COLO668 (cell line): ENCODE measurements at regions not wholly inside any gene's neighbourhood (a gene's known extent, or its start where the extent isn't known, plus 50 kb on each side); places are given as distances from the start of the nearest gene placed in this dataset.

ENCODE experiments used
- DNase-seq: peaks from one replicate; lab custom pipeline; 2025; ENCODE audit not compliant: unreplicated experiment; lab: John Stamatoyannopoulos, UW

GRCh38 chr4:135605076-135605475 lies 1403.5 kb upstream of the PABPC4L start:
- DNase-seq, result no peak

- DNase-seq, result no peak
These were observed 1402.9 kb upstream of the PABPC4L start for GRCh38 chr4:135604531-135604930.

- no peak for DNase-seq
These were observed 1399.8 kb upstream of the PABPC4L start for GRCh38 chr4:135601351-135601750.

- no peak for DNase-seq
These were observed 1396.6 kb upstream of the PABPC4L start for GRCh38 chr4:135598151-135598550.

- no peak for DNase-seq
These were observed 1392.9 kb upstream of the PABPC4L start for GRCh38 chr4:135594521-135594920.

GRCh38 chr4:135575041-135575440 lies 1373.5 kb upstream of the PABPC4L start:
- no peak for DNase-seq

GRCh38 chr4:135573251-135573650 lies 1371.7 kb upstream of the PABPC4L start:
- no peak for DNase-seq

- DNase-seq, result no peak
These were observed 1362.5 kb upstream of the PABPC4L start for GRCh38 chr4:135564090-135564489.

- no peak for DNase-seq
These were observed 1351.6 kb upstream of the PABPC4L start for GRCh38 chr4:135553213-135553612.

- no peak for DNase-seq
These were observed 1350.5 kb upstream of the PABPC4L start for GRCh38 chr4:135552131-135552530.

- no peak for DNase-seq
These were observed 1347.1 kb upstream of the PABPC4L start for GRCh38 chr4:135548711-135549110.

- no peak for DNase-seq
These were observed 1344.2 kb upstream of the PABPC4L start for GRCh38 chr4:135545616-135546317.

- no peak for DNase-seq
These were observed 1337.1 kb upstream of the PABPC4L start for GRCh38 chr4:135538698-135539097.

GRCh38 chr4:135533053-135533452 lies 1331.5 kb upstream of the PABPC4L start:
- no peak for DNase-seq

GRCh38 chr4:135532132-135532531 lies 1330.5 kb upstream of the PABPC4L start:
- DNase-seq, result no peak

GRCh38 chr4:135515295-135515694 lies 1313.7 kb upstream of the PABPC4L start:
- no peak for DNase-seq

- DNase-seq, result no peak
These were observed 1309.0 kb upstream of the PABPC4L start for GRCh38 chr4:135510582-135510981.

- no peak for DNase-seq
These were observed 1306.6 kb upstream of the PABPC4L start for GRCh38 chr4:135508006-135508714.

GRCh38 chr4:135497563-135498152 lies 1296.1 kb upstream of the PABPC4L start:
- DNase-seq, result no peak

GRCh38 chr4:135492439-135492838 lies 1290.8 kb upstream of the PABPC4L start:
- no peak for DNase-seq

GRCh38 chr4:135485371-135485770 lies 1283.8 kb upstream of the PABPC4L start:
- no peak for DNase-seq

- DNase-seq, result no peak
These were observed 1274.7 kb upstream of the PABPC4L start for GRCh38 chr4:135476272-135476671.
